ENCODE measurements at regions not wholly inside any gene's neighbourhood (a gene's known extent, or its start where the extent isn't known, plus 50 kb on each side); places are given as distances from the start of the nearest gene placed in this dataset.

DNA sequence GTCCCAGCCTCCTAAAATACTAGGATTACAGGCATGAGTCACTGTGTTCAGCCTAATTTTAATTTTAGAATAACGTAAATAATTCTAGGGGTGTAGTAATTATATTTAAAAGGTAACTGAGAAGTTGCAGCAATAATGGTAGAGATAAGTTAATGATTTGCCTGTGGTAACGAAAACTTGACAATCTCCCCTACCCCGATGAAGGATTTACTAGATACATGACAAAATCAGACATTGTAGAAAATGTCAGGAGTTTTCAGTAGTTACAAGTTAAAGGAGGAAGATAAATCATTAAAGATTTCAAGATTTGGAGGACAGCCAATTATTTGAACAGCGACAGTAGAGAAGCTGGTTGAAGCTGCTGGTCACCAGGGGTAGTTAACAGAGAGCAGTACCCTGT lies 652.2 kb upstream of the PCDH20 start:
- no peak for DNase-seq

DNA sequence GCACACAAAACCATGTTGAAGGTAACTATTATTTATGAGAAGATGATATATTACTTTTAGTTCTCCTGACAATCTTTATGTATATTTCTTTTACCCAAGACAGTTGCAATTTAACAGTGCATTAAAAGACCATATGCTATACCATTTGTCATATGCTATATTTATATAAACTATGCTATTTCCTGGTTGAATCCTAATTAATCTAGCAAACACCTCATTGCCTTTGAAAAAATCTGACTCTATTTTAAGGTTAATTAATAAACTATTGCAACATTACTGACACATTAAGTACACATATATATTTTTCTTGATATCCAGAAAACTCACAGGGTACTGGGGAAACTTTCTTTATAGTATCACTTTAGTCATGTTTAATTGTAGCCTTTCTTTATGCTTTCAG lies 649.4 kb upstream of the PCDH20 start:
- no peak for DNase-seq

DNA sequence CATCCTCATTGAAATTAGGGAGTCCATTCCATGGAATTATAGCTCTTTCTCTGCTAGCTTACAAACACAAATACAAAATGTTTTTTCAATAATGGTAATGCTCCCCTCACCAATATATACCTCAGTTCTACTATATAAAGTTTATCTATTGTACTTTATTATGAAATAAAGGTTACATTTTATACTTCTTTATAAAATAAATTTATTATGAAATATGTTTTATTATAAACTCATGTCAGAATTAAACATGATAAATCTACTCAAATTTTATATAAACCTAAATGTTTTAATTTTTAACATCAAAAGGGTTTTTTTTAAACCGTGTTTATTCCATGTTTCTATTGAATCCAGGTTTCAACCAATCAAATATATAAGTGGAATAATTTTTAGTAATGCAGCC lies 646.1 kb upstream of the PCDH20 start:
- no peak for DNase-seq

DNA sequence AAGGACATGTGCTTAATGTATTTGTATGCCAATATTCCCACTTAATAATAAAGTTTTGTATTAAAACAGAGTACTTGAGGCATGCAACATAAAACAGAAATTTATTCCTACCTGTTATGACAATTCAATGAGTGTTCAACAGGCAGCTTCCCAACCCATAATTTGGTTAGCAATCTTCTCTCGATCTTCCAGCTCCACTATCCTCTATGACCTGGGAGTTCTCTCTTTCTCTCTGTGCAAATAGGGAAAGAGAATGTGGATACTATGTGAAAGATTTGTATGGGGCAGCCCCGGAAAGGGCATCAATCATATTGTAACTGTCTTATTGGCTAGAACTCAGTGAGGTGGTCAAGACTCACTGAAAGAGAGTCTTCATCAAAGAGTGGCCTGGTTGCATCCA lies 644.9 kb upstream of the PCDH20 start:
- DNase-seq: no peak

DNA sequence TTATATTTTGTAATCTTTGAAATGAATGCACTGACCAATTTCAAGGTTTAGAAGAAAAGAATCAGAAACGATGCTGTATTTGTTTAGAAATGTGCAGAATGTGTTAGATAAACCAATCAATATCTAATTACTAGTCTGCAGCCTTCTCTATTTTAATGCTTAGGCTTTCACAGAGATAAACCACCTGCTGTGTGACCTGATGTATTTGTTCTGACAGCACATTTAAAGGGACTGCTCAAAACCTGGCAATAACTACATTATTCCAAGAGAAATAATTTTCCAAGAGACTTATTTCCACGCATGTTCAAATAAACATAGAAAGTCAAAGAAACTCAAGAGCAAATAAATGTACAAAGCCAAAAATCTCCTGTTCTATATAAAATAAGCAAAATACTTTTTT lies 641.6 kb upstream of the PCDH20 start:
- DNase-seq: no peak

- DNase-seq: no peak
These were observed 634.3 kb upstream of the PCDH20 start for GRCh38 chr13:62049992-62050391.

- no peak for DNase-seq
These were observed 630.9 kb upstream of the PCDH20 start for GRCh38 chr13:62046512-62046911.

GRCh38 chr13:62043600-62043999 lies 628.0 kb upstream of the PCDH20 start:
- DNase-seq: no peak

DNA sequence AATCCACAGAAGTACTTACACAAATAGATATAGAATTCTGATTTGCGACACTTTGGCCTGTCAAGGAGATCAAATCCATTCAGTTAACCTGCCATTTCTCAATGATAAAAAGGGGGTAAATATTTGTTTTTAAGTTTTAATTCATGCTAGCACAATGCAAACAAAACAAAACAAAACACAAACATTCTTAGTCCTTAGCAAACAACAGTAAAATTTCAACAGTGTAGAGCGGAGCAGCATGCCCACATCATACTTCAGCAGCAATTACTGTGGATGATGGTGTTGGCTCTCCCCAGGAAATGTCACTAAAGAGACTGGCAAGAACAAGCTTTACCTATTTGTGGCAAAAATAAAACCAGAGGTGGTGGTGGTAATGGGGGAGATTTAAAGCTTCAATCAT lies 625.2 kb upstream of the PCDH20 start:
- DNase-seq: no peak

GRCh38 chr13:62040078-62040477 lies 624.4 kb upstream of the PCDH20 start:
- DNase-seq: no peak

DNA sequence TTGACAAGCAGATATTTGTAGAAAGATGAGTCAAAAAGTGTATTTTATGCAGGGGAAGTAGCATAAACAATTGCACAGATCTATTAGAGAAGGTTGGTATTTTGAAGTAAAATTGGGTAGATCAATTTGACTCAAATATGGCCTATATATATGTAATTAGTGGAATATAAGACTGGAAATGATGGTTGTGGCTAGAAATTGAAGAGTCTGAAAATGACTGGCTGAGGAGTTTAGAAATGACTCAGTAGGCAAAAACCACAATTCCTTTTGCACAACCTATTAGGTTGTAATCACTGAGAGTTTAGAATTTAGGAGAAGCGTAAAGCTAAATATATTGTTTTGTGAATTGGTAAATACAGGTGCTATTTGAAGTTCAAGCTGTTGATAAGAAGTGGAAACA lies 622.6 kb upstream of the PCDH20 start:
- no peak for DNase-seq

- DNase-seq: no peak
These were observed 620.3 kb upstream of the PCDH20 start for GRCh38 chr13:62035981-62036380.

GRCh38 chr13:62033934-62034333 lies 618.3 kb upstream of the PCDH20 start:
- no peak for DNase-seq

GRCh38 chr13:62022369-62022768 lies 606.7 kb upstream of the PCDH20 start:
- no peak for DNase-seq

DNA sequence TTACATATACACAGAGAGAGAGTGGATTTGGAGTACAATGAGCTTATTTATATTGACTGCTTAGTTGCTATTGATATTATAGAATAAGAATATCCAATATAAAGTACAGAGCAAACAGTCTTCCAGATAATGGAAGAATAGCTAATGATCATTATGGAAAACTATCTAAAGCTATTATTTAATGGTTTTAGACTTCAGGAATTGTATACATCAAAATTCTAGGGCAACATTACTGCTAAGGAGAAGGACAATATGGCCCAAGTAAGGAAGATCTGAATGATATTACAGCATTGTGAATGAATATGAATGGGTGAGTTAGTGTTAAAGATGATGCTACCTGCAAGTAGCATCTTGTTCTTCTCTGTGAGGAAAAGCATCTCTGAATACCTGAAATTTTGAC lies 604.2 kb upstream of the PCDH20 start:
- no peak for DNase-seq

- DNase-seq: no peak
These were observed 598.6 kb upstream of the PCDH20 start for GRCh38 chr13:62014299-62014698.

- no peak for DNase-seq
These were observed 587.8 kb upstream of the PCDH20 start for GRCh38 chr13:62003452-62003851.

DNA sequence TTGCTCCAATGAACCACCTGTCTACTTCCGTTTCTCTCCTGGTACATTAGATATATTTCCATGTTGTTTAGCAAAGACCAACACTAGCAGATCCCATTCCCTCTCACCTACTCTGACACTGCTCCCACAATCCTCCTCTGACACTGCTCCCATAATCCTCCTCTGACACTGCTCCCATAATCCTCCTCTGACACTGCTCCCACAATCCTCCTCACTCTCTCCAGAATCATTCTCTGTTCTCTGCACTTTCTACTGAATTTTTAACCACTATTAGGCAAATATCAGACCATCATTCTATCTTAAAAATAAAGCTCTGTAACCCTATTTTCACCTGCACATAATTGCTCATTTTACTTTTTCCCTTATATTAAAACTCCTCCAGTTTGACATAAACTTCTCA lies 578.5 kb upstream of the PCDH20 start:
- DNase-seq: no peak

GRCh38 chr13:61989978-61990377 lies 574.3 kb upstream of the PCDH20 start:
- no peak for DNase-seq

- DNase-seq: no peak
These were observed 573.2 kb upstream of the PCDH20 start for GRCh38 chr13:61988810-61989209.

DNA sequence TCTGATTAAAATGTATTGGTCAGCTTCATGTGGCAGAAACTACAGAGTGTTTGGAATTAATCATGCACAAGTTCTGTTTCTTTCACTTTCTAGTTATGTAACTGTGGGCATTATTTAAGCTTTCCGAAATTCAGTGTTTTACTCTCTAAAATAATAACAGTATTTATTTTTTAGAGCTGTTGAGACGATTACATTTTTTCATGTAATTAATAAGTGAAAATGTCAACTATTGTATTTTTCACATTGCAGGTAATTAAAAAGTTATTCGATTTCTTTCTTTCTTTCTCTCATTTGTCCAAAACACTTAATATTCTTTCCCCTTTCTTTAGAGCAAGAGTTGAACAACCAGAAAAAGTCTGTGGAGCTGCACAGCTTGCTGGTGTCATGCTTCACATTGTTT lies 559.4 kb upstream of the PCDH20 start:
- no peak for DNase-seq

GRCh38 chr13:61965756-61966155 lies 550.1 kb upstream of the PCDH20 start:
- DNase-seq: no peak

DNA sequence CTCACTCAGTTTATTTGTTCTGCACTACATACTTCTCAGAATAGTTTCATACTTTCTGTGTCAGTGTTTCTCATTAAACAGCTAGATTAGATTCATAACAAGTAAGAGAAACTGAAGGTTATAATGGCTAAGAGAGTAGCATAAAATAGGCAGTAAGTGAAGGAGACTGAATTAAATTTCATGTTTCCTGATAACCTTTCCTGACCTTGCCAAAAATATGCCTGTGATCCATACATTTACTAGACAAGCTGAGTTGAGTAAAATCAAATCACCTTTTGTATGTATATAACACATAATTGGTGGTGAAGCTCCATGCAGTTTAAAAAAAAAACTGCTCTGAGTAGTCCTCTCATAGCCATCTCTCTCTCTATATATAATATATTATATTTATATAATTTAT lies 545.3 kb upstream of the PCDH20 start:
- DNase-seq: no peak

DNA sequence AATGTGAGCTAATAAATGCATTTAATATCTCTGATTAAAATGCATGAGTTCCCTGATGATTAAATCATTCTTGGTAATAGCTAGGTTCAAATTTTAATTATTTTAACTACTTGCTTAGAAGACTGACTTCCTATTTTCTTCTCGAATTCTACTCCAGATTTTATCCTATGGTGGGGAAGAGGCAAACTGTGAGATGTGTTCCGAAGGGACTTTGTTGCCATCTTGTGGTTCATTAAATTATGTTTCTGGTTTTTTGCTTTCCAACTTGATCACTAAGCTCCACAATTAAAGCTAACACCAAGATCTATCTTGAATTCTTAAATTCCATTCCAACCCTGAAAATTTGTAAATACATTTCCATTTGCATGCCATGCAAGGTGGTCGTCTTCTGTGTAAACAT lies 538.4 kb upstream of the PCDH20 start:
- no peak for DNase-seq

DNA sequence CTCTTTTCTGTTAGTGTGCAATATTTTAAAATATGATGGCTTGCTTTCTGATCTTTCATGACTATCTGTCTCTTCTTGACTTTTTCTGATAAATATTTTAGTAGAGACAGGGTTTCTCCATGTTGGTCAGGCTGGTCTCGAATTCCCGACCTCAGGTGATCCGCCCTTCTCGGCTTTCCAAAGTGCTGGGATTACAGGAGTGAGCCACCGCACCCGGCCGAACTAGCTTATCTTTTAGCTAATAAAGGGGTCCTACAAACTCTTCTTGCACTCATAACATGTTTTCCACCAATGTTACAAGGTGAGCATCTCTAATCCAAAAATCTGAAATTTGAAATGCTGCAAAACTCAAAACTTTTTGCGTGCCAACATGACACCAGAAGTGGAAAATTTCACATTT lies 535.2 kb upstream of the PCDH20 start:
- no peak for DNase-seq

GRCh38 chr13:61944329-61944929 lies 528.8 kb upstream of the PCDH20 start:
- no peak for DNase-seq
